SKM-1 treated with dmso at 0.1 percent for 144 hours (cell line): ENCODE measurements at regions not wholly inside any gene's neighbourhood (a gene's known extent, or its start where the extent isn't known, plus 50 kb on each side); places are given as distances from the start of the nearest gene placed in this dataset.

Experiments
- DNase-seq: peaks from one replicate; lab custom pipeline; 2025; ENCODE audit not compliant: unreplicated experiment; lab: John Stamatoyannopoulos, UW

DNA sequence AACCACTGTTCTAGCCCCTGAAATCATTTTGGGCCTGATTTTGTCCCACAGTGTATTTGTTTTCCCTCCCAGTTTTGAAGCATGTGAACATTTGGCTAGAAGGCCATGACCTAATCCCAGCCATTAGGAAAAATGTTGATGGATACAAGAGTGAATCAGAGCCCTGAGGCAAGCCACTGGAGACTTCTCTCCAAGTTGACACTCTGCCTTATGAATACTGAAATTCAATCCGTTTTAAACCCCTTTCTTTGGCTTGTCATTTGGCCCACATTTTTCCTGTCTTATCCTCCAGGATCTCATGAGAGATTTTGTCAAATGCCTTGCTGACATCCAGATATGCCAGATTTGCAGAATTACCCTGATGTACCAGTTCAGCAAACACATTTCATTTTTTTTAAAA, 158.8 kb downstream of the FAT3 start:
- DNase-seq = no peak

DNA sequence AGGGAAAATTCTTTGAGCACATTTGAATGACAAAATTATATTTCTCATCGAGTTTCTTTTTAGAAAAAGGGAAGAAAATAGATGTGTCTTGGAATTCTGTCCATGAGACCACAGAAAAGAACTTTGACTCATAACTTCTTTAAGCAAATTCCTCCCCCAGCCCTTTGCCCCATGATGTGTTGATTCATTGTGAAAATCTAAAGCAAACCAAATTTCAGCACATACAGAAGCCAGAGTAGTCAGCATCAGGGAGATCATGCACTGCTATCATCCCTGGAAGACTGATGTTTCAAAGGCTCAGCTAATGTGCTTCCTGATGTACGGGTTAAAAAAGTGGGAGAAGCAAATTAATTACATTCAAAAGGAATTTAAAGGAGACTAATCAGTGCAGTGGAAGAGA, 159.7 kb downstream of the FAT3 start:
- DNase-seq = no peak

DNA sequence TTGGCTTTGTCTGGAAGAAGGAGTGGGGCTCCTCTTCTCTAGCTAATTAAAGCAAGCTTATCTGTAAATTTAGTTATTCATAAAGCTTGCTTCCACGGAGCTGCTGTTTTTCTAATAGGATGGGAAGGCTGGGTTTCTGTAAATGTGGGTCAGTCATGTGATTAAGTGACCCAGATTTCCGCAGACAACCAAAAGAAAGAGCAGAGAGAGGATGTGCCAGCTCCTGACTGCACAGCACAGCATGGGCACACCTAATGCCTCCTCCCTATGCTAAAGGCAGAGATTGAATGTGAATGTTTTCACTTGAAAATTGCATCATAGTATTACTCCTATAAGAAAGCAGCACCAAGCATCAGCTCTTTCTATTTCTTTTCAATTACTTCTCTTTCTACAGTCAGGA, 160.2 kb downstream of the FAT3 start:
- no peak for DNase-seq

DNA sequence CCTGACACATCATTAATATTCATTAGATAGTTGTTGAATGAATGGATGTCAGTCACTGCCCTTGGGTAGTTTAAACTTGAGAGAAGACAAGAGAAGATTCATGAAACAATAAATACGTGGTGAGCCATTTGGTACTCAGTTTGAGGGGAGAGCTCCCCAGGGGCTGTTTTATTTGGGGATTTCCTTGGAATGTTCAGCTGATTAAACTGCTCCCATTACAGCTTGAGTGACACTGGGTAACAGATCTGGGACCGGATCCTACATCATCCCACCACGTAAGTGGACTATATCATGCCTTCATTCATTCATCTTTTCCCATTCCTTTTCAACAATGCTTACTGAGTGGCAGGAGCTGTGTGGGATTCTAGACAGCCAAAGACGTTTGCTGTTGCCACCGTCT, 162.0 kb downstream of the FAT3 start:
- no peak for DNase-seq

DNA sequence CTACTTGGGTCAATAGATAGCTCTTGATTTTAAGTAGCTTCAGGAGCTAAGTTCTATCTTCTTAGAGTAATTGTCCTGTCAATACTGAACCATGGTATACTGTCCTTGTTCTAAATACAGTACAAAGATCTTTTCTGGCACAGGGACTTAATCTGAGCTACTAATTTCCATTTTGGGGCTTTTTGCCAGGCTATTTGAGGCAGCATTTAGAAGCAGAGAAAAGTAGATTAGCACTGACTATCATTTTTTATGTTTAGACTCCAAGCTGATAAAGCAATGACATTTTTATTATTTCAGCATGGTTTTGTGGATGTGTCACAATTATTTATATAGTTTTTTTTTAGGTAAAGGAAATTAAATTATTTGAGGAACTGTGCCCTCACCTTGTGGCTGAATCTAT, 163.2 kb downstream of the FAT3 start:
- DNase-seq = no peak

DNA sequence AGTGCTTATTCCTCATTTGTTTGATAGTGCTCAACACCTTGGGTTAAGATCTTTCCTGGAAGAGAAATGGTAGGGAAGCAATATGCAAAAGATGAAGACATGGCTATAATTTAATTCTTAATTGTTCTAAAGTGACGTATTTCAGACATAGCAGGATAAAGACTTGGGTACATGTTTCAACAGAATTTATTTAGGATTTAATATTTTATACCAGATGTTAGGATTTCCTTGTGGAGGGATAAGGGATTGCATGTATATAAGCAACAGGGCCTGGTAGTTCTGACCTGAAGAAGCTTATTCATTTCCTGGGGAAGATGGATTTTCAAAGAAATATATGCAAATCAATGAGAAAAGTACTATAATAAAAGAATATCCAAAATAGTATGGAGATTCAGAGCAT, 163.8 kb downstream of the FAT3 start:
- DNase-seq = no peak

DNA sequence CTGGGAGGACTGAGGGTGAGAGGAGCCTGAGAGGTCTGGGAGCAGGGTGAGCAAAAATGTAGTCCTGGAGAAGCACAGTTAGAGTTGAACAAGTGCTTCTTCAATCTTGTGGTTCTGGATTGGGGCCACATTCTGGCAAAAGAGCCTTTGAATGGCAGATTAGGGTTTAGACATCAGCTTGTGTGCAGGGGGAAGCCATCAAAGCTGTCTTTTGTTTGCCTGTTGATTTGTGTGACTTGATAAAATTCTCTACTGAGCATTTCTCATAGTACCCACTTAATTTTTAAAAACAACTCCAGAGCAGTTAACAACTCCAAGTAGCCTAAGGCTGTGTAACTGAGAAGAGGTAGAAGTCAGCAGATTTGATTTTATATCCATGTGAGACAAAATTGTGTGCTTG, 166.2 kb downstream of the FAT3 start:
- no peak for DNase-seq

DNA sequence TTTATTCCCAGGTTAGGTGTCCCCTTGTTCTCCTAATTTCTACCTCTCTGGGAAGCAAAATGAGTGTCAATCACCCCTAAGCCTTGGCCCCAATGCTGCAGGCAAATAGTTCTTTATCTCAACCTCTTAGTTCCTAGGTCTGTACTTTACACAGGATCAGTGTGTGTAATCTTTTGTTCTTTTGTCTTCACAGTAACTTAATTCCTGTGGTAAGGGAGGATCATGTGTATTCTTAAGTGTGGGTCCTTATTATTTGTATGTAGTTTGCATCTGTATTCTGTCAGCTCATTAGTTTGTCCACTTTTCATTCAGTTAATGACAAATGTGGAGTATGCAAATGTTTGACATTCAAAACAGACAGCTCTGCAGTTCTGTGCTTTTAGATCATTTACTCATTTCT, 166.7 kb downstream of the FAT3 start:
- DNase-seq = no peak

DNA sequence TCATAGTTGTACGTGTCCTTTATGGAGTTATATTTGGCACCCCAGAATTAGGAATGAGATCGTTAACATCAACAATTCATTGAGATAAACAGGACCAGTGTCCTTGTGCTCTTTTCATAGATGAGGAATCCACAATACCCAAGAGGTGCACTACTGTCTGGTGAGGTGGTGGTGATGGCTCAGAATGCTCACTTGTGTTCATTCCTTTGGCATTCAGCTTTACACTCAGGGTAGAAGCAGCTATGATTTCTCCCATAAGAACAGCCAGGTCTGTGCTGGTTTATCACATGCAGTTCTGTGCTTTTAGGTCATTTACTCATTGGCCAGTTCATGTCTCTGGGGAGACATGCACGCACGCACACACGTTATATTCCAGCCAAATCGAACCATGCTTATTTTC, 167.2 kb downstream of the FAT3 start:
- no peak for DNase-seq

DNA sequence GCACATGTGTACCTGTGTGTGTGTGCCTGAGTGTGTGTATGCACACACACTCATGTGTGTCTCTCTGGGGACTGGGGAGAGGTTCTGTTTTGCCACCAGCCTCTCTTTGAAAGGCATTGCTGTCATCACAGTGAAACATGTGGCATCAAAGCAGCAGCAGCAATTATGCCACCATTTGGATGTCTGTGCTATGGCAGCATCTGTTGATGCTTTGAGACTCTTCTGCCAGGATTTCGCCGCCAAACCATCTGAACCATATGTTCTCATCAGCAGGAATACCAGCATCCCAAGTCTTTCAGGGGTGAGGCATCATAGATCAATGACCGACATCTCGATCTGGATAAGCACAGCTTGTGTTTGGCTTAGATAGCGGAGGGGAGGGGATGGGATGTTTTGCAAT, 168.6 kb downstream of the FAT3 start:
- DNase-seq = no peak

DNA sequence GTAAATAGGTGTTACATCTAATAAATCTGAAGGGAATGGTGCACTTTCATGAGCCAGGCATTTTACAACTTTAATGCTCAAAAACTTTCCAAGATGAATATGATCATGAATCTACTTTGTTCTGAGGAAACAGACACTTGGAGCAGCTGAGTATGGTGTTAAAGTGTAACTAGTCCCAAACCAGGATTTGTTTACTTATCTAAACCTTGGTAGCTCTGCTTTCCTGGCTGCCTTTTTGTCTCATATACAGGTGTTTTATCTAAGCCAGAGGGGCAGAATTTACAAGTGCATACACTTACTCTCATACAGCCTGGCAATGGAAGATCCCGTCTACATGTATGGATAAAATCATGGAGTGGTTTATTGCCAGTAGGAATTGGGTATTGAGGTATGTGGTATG, 171.5 kb downstream of the FAT3 start:
- no peak for DNase-seq

DNA sequence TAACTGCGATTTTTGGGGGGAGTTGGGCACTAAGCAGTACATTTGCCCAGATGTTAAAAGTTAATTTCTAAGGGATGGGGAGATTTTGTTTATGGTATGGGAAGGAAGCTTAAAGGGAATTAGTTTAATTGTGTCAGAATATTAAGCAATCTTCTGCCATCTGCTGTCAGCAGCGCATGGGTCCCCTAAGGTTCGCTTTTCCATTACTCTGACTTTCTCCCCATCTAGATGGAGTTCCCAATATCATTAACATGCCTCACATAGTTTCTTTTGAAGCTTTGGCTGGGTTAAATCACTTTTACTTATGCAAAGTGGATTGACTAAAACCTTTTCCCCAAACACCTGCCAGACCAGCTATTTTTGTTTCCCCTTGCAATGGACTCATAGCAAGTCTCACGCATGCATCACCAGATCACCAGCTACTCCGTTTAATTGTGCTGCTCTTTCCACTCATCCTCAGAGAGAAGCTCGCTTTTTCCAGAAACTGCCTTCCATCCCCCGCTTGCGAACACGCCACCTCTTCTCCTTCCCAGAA, 172.7 kb downstream of the FAT3 start:
- DNase-seq = no peak

DNA sequence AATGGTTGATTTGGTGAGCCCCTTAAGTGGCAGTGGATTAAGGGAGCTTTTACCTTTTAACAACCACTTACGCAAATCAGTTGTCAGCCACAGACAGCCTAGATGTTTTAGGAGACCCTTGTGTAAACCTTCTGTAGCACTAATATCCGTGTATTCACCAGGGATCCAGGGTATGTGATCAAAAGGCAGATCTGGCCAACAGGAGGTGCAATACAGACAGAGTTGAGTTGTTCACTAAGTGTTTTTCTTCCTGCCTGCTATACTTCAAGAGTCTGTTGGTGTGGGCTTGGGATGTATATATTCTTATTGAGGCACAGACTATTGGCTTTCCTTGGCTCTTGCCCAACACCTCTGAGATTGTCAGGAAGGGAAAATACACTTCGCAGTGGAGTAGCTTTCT, 175.1 kb downstream of the FAT3 start:
- no peak for DNase-seq

DNA sequence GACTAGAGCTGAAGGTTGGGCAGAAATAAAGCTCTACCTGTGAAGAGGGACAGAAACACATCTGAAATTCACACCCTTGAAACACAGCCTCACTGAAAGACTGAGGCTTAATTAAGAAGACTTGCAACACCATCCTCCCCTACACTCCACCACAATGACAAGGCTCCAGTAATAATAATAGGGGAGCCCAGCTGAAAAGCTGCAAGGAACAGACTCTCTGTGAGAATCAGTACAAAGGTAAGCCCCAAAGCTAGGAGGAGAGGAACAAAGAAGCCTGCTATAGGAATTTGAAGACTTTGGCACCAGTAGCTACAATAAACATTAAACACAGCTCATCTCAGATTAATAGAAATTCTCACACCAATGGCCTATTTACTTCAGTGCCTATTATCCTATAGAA, 176.9 kb downstream of the FAT3 start:
- DNase-seq = no peak

DNA sequence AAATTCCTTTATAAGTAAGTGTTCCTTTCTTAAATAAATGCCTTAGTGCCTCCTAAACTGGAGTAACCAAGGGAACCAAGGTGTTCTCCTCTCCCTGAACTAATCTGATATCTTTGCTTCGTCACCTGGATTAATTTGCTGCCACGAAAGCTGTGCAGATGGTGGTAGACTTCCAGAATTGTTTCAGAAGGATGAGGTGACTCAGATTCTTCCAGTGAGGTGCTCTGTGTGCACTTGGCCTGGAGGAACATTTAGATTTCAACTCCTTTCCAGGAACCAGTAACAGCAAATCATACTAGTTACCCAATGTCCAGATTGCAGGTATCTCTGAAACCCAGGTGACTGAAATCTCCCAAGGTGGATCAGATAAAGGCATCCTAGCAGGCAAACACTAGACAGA, 181.9 kb downstream of the FAT3 start:
- no peak for DNase-seq

DNA sequence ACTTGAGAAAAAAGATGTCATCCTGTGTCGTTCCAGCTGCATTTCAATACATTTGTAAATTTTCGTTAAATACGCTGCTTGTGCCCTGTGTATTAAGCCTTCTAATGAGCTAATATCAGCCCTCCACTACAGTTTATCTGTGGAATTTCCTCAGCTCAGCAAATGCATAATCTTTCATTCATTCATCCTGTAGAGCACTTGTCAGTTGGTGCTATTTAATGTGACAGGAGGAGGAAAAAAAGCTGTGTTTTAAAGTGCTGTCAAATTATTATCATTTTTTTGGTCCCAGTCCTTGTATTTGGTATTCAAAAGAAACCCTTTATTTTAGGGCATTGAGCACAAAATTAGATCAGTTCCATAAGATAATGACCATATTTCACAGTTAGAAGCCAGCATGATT, 184.7 kb downstream of the FAT3 start:
- no peak for DNase-seq

DNA sequence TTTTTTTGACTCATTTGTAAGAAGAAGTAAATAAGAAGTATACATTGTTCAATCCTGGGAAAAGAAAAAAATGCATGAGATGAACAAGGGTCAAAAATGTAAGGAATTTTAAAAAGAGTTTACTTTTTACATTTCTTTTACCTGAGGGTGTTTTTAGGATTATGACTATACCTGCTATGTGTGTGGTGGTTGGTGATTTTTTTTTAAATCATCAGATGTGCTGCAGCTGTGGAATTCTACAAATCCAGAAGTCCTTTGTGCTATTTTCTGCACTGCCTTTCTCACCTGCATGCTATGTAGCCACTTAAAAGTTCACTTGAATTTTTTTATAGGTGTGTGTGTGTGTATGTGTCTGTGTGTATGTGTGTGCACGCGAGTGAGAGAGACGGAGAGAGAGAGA, 185.3 kb downstream of the FAT3 start:
- DNase-seq = no peak

DNA sequence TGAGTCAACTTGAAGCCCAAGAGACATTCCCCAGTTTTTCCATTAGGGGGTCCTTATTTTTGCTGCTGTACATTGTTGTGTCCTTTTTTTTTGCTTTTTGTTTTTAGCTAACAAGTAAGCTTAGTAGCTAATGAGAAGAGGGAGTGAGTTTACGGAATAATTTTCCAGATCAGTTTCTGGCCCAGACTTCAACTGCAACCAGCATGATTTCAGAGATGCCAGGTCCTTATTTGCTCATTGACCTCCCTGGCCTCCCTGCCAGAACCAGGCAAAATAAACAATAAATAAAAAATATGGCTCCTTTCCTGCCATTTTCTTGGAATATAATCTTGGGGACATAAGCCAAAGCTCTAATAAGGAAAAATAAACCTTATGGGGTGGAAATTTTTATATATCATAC, 185.9 kb downstream of the FAT3 start:
- DNase-seq = no peak

DNA sequence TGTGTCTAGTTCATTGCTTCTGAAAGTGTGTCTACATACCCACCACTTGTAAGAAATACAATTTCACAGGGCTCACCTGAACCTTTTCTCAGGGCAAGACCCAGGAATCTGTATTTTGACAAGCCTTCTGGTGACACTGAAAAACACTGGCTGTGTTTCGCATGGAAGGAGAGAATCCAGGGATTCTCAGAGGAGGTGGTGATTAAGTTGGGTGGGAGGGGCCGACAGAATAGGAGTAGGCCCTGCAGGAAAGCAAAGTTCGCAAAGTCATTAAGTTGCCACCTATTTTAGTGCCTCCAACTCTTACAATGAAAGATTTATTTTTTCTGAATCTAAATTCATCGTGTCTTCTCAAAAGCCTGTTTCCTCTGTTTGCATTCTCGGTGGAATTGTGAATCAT, 186.8 kb downstream of the FAT3 start:
- no peak for DNase-seq

DNA sequence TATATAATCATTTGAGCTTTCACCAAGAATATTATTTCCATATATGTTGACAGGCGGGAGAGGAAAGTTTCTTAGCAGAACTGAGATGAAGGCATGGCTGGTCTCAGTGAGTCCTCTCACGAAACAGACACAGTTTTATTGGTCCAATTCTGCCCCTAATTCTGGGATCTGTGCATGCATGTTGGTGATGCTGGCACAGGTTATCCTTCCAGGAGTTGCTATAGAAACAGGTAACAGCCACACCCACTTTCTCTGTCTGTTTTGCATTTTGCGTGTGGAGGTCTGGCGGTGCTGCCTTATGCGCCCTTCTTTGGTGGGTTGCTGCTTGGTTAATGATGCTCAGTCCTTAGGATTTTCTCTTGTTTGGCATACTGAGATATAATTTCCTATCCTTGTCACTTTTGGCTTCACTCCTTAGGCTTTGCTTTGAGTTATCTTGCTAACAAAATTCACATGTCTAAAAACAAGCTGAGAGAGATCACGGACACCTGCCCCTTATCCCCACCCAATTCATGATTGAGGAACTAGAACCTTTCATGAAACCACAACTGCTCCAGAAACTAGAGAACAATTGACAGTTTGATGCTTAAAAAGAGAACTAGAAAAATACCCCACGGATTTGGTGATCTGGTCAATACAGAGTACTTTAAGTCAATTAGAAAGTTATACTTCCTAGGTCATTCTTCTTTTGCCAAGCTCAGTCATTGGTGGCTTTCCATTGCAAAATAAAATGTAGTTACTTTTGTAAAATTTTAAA, 189.3 kb downstream of the FAT3 start:
- no peak for DNase-seq

DNA sequence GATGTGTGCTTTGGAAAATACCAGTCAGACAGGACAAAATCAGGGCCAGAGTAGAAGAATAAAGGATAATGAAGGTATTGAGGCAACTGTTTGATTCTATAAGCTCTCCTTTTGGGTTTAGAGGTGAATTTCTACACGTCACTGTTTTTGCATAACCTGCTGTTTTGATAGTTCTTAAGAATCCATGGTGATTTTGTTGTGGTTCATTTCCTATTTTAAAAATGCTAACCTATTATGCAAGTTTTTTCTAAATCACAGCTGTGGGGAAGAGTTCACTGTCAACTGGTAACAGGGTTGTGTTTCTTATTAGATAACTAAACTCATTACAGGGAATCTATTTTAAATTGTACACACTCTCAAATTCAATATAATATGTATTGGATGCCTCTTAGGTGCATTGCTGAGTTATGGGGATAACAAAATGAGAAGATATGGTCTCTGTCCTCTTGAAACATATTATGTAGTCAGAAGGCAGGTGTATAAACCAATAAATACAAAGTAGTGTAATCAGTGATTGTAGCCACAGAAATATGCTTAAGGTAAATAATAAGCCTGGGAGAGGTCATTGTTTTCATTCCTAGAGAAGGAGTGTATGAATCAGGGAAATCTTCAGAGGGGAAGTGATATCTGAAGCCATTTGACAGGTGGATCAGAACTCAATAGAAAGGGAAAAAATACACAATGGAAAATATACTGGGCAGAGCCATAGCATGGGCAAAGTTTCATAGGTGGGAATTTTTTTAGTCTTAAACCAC, 192.5 kb downstream of the FAT3 start:
- DNase-seq = no peak
